ENCODE measurements at regions not wholly inside any gene's neighbourhood (a gene's known extent, or its start where the extent isn't known, plus 50 kb on each side); places are given as distances from the start of the nearest gene placed in this dataset.

GRCh38 chr2:2540406-2540805 lies 209.3 kb upstream of the MYT1L start:
- Histone ChIP-seq H3K9me3 (ENCODE audit: low read depth, low read length) (no peaks in the 10 kb centered on the region), H2AFZ (ENCODE audit: low read length) (no peak overlapping the region), H3K27me3 (ENCODE audit: insufficient read depth, low read length) (no peaks in the 10 kb centered on the region), H4K20me1 (ENCODE audit: insufficient read depth, low read length) (no peaks in the 10 kb centered on the region), H3K79me2 (ENCODE audit: insufficient read depth, low read length) (no peaks in the 10 kb centered on the region), H3K36me3 (ENCODE audit: insufficient read depth, low read length) (no peaks in the 10 kb centered on the region), H3K4me1 (ENCODE audit: insufficient read depth, low read length) (no peaks in the 10 kb centered on the region), H3K4me3 (ENCODE audit: insufficient read depth, low read length) (no peak overlapping the region), H3K4me2 (ENCODE audit: insufficient read depth, low read length) (no peak overlapping the region), H3K27ac (ENCODE audit: low read depth, low read length) (no peak overlapping the region)
- TF ChIP-seq CTCF (IDR thresholded peaks at IDR 0.05; ENCODE audit: extremely low read depth, low read depth, low read length): no peak
- DNase-seq (ENCODE audit: insufficient read length, low spot score, missing footprints): no peak

- H3K36me3 ChIP-seq (ENCODE audit: insufficient read depth, low read length): no peaks in the 10 kb centered on the region
- TF ChIP-seq CTCF (IDR thresholded peaks at IDR 0.05; ENCODE audit: extremely low read depth, low read depth, low read length): no peak
- H2AFZ ChIP-seq (ENCODE audit: low read length): no peak overlapping the region
- no peak overlapping the region for H3K4me3 ChIP-seq (ENCODE audit: insufficient read depth, low read length)
- no peak overlapping the region for H3K27ac ChIP-seq (ENCODE audit: low read depth, low read length)
- H3K4me2 ChIP-seq (ENCODE audit: insufficient read depth, low read length): no peak overlapping the region
- no peaks in the 10 kb centered on the region for H3K4me1 ChIP-seq (ENCODE audit: insufficient read depth, low read length)
- no peak for DNase-seq (ENCODE audit: insufficient read length, low spot score, missing footprints)
- H3K79me2 ChIP-seq (ENCODE audit: insufficient read depth, low read length): no peaks in the 10 kb centered on the region
- no peaks in the 10 kb centered on the region for H3K27me3 ChIP-seq (ENCODE audit: insufficient read depth, low read length)
- H4K20me1 ChIP-seq (ENCODE audit: insufficient read depth, low read length): no peaks in the 10 kb centered on the region
- no peaks in the 10 kb centered on the region for H3K9me3 ChIP-seq (ENCODE audit: low read depth, low read length)
Measured at GRCh38 chr2:2536416-2537056, 205.5 kb upstream of the MYT1L start.

- H3K36me3 ChIP-seq (ENCODE audit: insufficient read depth, low read length): no peaks in the 10 kb centered on the region
Measured at GRCh38 chr2:2530334-2530733, 199.3 kb upstream of the MYT1L start.

GRCh38 chr2:2528846-2529245 lies 197.8 kb upstream of the MYT1L start:
- Histone ChIP-seq H3K27ac (ENCODE audit: low read depth, low read length) (no peak overlapping the region), H3K27me3 (ENCODE audit: insufficient read depth, low read length) (no peaks in the 10 kb centered on the region), H3K4me1 (ENCODE audit: insufficient read depth, low read length) (no peaks in the 10 kb centered on the region), H3K4me2 (ENCODE audit: insufficient read depth, low read length) (no peak overlapping the region), H3K79me2 (ENCODE audit: insufficient read depth, low read length) (no peaks in the 10 kb centered on the region), H3K9me3 (ENCODE audit: low read depth, low read length) (no peaks in the 10 kb centered on the region), H4K20me1 (ENCODE audit: insufficient read depth, low read length) (no peaks in the 10 kb centered on the region), H3K36me3 (ENCODE audit: insufficient read depth, low read length) (no peaks in the 10 kb centered on the region), H2AFZ (ENCODE audit: low read length) (no peak overlapping the region), H3K4me3 (ENCODE audit: insufficient read depth, low read length) (no peak overlapping the region)
- no peak for DNase-seq (ENCODE audit: insufficient read length, low spot score, missing footprints)
- TF ChIP-seq CTCF (IDR thresholded peaks at IDR 0.05; ENCODE audit: extremely low read depth, low read depth, low read length): no peak

More at GRCh38 chr2:2530334-2530733, 199.3 kb upstream of the MYT1L start:
- Histone ChIP-seq H3K4me3 (ENCODE audit: insufficient read depth, low read length) (no peak overlapping the region), H3K79me2 (ENCODE audit: insufficient read depth, low read length) (no peaks in the 10 kb centered on the region), H3K27ac (ENCODE audit: low read depth, low read length) (no peak overlapping the region), H3K27me3 (ENCODE audit: insufficient read depth, low read length) (no peaks in the 10 kb centered on the region), H3K4me2 (ENCODE audit: insufficient read depth, low read length) (no peak overlapping the region), H3K9me3 (ENCODE audit: low read depth, low read length) (no peaks in the 10 kb centered on the region), H2AFZ (ENCODE audit: low read length) (no peak overlapping the region), H3K4me1 (ENCODE audit: insufficient read depth, low read length) (no peaks in the 10 kb centered on the region), H4K20me1 (ENCODE audit: insufficient read depth, low read length) (no peaks in the 10 kb centered on the region)
- no peak for DNase-seq (ENCODE audit: insufficient read length, low spot score, missing footprints)
- TF ChIP-seq CTCF (IDR thresholded peaks at IDR 0.05; ENCODE audit: extremely low read depth, low read depth, low read length): no peak

Measured in osteoblast (primary cell).